ENCODE measurements at regions not wholly inside any gene's neighbourhood (a gene's known extent, or its start where the extent isn't known, plus 50 kb on each side); places are given as distances from the start of the nearest gene placed in this dataset.

DNA sequence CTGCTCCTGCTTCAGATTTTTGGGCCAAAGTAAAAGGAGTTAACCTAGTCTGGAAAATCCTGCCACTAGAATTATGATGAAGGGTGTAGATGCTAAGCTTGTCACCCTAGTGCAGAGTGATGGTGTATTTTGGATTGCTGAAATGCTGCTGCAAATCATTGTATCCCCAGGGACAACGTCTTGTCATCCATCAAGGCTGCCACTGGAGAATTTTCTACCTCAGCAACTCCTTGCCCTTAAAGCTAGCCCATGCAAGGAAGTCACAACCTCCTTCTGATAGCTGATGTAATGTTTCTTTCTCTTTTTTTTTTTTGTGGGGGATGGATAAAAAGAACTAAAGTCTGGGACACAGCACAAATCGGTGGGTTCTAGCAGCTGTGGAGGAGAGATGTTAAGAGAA, 139.4 kb upstream of the FRMD6 start:
- H3K27me3 ChIP-seq (ENCODE audit: control insufficient read depth, insufficient read depth, low read length), result no peaks in the 10 kb centered on the region
- H3K9ac ChIP-seq (ENCODE audit: low read depth, low read length), result no peak overlapping the region
- H3K4me1 ChIP-seq (ENCODE audit: control insufficient read depth, insufficient read depth, low read length), result no peaks in the 10 kb centered on the region
- no peak overlapping the region for H3K27ac ChIP-seq (ENCODE audit: low read depth, low read length)
- H3K4me3 ChIP-seq (ENCODE audit: low read depth, low read length), result no peak overlapping the region
- no peaks in the 10 kb centered on the region for H3K36me3 ChIP-seq (ENCODE audit: control insufficient read depth, insufficient read depth, low read length)
- no peaks in the 10 kb centered on the region for H3K9me3 ChIP-seq (ENCODE audit: control insufficient read depth, insufficient read depth, low read length)

DNA sequence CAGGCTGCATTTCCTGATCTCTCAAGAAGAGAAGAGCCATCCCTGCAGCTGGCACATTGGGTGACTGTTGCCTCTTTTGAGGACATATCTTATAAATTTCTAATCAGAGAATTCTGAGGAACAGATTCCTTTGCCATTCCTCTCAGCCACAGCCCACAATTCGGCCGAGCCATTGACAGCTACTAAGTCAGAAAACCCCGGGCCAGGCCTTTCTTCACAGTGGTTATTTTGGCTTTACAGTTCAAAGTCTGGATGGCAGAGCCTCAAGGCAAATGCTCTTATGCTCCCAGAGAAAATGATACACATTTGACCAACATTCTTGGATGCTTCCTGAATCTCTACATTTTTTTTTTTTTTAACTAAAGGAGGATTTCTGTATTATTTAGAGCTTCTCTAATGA, 138.4 kb upstream of the FRMD6 start:
- H3K27me3 ChIP-seq (ENCODE audit: control insufficient read depth, insufficient read depth, low read length), result no peaks in the 10 kb centered on the region
- no peaks in the 10 kb centered on the region for H3K36me3 ChIP-seq (ENCODE audit: control insufficient read depth, insufficient read depth, low read length)
- 0 out of 2 replicates have a peak, but pooled peaks cover 3% of the 10 kb centered on the region for H3K4me1 ChIP-seq (ENCODE audit: control insufficient read depth, insufficient read depth, low read length)
- H3K4me3 ChIP-seq (ENCODE audit: low read depth, low read length), result no peak overlapping the region
- no peak overlapping the region for H3K27ac ChIP-seq (ENCODE audit: low read depth, low read length)
- H3K9me3 ChIP-seq (ENCODE audit: control insufficient read depth, insufficient read depth, low read length), result no peaks in the 10 kb centered on the region
- H3K9ac ChIP-seq (ENCODE audit: low read depth, low read length), result no peak overlapping the region

DNA sequence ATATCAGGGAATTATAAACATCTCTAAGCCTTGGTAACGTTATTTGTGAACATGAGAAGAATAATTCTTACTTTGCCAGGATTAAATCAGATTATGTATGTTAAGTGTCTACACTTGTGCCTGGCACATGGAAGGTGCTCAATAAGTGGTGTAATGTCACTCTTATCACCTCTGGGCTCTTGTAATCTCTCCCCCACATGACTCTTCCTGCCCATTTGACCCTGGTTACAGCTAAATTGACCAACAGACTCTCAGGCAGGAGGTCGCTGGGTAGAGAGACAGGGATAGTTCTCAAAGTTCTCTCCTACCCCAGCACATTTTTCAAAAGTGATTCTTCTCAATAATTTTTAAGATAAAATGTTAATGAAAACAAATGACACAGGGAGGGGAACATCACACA, 137.8 kb upstream of the FRMD6 start:
- Histone ChIP-seq H3K9ac (ENCODE audit: low read depth, low read length) (no peak overlapping the region), H3K4me3 (ENCODE audit: low read depth, low read length) (no peak overlapping the region), H3K27me3 (ENCODE audit: control insufficient read depth, insufficient read depth, low read length) (no peaks in the 10 kb centered on the region), H3K27ac (ENCODE audit: low read depth, low read length) (no peak overlapping the region), H3K4me1 (ENCODE audit: control insufficient read depth, insufficient read depth, low read length) (0 out of 2 replicates have a peak, but pooled peaks cover 5% of the 10 kb centered on the region), H3K9me3 (ENCODE audit: control insufficient read depth, insufficient read depth, low read length) (no peaks in the 10 kb centered on the region), H3K36me3 (ENCODE audit: control insufficient read depth, insufficient read depth, low read length) (no peaks in the 10 kb centered on the region)

DNA sequence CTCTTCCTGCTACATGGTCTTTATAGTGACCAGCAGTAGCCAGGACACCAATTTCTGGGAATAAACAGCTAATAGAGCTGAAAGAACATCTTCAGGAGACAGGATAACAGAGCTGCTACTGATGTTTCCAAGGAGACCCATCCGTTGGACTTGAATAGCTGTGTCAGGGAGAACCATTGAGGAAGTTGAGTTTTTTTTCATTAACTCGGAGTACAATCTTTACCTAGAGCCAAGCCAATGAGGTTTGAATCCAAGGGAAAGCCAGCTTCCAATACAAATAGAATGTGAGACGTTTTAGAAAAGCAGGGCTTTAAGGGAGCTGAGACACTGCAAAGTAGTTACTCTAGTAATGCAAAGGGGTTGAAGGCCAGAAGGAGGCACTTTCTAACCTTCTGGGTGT, 136.1 kb upstream of the FRMD6 start:
- H3K9me3 ChIP-seq (ENCODE audit: control insufficient read depth, insufficient read depth, low read length), result no peaks in the 10 kb centered on the region

DNA sequence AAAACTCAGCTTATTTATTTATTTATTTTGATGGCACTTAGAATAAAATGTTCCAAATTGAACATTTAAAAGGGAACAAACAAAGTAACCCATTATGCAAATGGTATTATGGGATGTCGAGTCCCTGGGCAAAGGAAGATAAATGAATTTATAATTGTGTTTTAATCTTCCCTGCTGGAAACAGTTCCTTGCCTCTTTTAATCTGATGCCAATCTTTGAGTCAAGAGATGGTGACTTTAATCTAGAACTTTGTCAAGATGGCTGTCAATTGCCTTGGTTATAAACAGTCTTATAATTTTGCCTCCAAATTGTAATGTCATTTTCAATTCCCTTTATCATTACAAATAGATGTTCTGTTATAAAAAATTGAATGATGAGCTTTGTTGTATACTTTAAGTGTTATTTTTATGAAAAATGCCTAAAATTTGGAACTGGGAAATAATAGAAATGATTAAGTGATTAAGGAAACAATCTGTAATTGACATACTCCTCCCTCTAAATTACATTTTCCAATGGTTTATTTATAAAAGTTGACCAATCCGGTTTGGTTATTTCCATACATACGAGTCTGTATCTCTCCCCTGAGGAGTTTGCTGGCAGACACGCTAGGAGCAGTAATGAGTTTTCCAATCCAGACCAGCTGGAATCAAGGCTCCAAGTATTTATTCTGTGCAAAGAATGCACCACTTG, 134.9 kb upstream of the FRMD6 start:
- Histone ChIP-seq H3K27ac (ENCODE audit: low read depth, low read length) (no peak overlapping the region), H3K9ac (ENCODE audit: low read depth, low read length) (no peak overlapping the region), H3K36me3 (ENCODE audit: control insufficient read depth, insufficient read depth, low read length) (no peaks in the 10 kb centered on the region), H3K4me3 (ENCODE audit: low read depth, low read length) (no peak overlapping the region), H3K9me3 (ENCODE audit: control insufficient read depth, insufficient read depth, low read length) (no peaks in the 10 kb centered on the region), H3K4me1 (ENCODE audit: control insufficient read depth, insufficient read depth, low read length) (peaks cover 14% of the 10 kb centered on the region; the same call in 1 of the 2 replicates), H3K27me3 (ENCODE audit: control insufficient read depth, insufficient read depth, low read length) (no peaks in the 10 kb centered on the region)

More for the DNA sequence above, 136.1 kb upstream of the FRMD6 start:
- Histone ChIP-seq H3K4me3 (ENCODE audit: low read depth, low read length) (no peak overlapping the region), H3K27me3 (ENCODE audit: control insufficient read depth, insufficient read depth, low read length) (no peaks in the 10 kb centered on the region), H3K9ac (ENCODE audit: low read depth, low read length) (no peak overlapping the region), H3K4me1 (ENCODE audit: control insufficient read depth, insufficient read depth, low read length) (0 out of 2 replicates have a peak, but pooled peaks cover 5% of the 10 kb centered on the region), H3K36me3 (ENCODE audit: control insufficient read depth, insufficient read depth, low read length) (no peaks in the 10 kb centered on the region), H3K27ac (ENCODE audit: low read depth, low read length) (no peak overlapping the region)

DNA sequence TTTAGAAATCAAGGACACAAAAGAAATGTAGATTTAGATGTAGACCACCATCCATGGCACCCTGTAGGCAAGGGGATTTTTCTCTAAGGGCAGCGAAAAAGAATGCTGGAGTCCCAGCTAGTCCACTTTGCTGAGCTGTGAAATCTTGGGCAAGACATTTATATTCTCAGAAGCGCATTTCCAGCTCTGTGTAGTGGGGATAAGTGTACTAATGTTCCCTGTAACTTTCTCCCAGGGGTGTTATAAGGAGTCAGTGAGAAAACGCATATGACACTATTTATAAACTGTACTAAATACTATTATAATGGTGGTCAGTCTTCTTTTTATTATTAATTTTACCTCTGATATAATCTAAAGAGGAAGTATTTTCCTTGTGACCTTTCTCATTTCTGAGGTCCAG, 133.4 kb upstream of the FRMD6 start:
- H3K27ac ChIP-seq (ENCODE audit: low read depth, low read length), result no peak overlapping the region
- no peaks in the 10 kb centered on the region for H3K27me3 ChIP-seq (ENCODE audit: control insufficient read depth, insufficient read depth, low read length)
- H3K9ac ChIP-seq (ENCODE audit: low read depth, low read length), result no peak overlapping the region
- H3K36me3 ChIP-seq (ENCODE audit: control insufficient read depth, insufficient read depth, low read length), result no peaks in the 10 kb centered on the region
- H3K9me3 ChIP-seq (ENCODE audit: control insufficient read depth, insufficient read depth, low read length), result no peaks in the 10 kb centered on the region
- H3K4me1 ChIP-seq (ENCODE audit: control insufficient read depth, insufficient read depth, low read length), result peaks cover 19% of the 10 kb centered on the region
- no peak overlapping the region for H3K4me3 ChIP-seq (ENCODE audit: low read depth, low read length)

DNA sequence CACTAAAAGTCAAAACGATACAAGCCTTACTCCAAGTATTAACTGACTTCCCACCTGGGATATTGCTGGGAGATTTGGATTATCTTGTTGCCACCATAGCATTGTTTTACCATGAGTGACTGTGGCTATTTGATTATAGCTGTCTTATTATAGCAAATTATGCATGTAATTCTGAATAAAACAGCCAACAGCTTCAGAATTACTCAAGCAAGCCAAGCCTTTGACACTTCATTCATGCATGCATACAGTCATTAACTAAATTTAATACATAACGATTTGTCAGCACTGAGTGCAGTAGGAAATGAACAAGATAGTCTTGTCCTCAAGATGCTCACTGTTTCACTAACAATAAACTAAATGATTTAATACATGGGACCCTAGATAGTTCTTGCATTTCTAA, 133.0 kb upstream of the FRMD6 start:
- no peak overlapping the region for H3K9ac ChIP-seq (ENCODE audit: low read depth, low read length)
- no peaks in the 10 kb centered on the region for H3K9me3 ChIP-seq (ENCODE audit: control insufficient read depth, insufficient read depth, low read length)
- no peak overlapping the region for H3K27ac ChIP-seq (ENCODE audit: low read depth, low read length)
- no peaks in the 10 kb centered on the region for H3K27me3 ChIP-seq (ENCODE audit: control insufficient read depth, insufficient read depth, low read length)
- no peaks in the 10 kb centered on the region for H3K36me3 ChIP-seq (ENCODE audit: control insufficient read depth, insufficient read depth, low read length)
- H3K4me1 ChIP-seq (ENCODE audit: control insufficient read depth, insufficient read depth, low read length), result peaks cover 21% of the 10 kb centered on the region
- no peak overlapping the region for H3K4me3 ChIP-seq (ENCODE audit: low read depth, low read length)

DNA sequence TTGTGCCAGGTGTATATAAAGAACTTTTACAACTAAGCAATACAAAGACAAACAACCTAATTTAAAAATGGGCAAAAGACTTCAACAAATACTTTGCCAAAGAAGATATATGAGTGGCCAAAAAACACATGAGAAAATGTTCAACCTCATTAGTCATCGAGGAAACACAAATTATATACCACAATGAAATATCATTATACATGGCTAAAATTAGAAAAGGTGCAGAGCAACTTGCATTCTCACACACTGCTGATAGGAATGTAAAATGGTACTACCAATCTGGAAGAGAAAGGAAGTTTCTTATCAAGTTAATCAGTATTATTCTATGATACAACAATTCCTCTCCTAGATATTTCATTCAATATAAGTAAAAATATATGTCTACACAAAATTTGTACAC, 131.6 kb upstream of the FRMD6 start:
- peaks cover 21% of the 10 kb centered on the region for H3K4me1 ChIP-seq (ENCODE audit: control insufficient read depth, insufficient read depth, low read length)
- H3K27ac ChIP-seq (ENCODE audit: low read depth, low read length), result no peak overlapping the region
- no peaks in the 10 kb centered on the region for H3K36me3 ChIP-seq (ENCODE audit: control insufficient read depth, insufficient read depth, low read length)
- H3K27me3 ChIP-seq (ENCODE audit: control insufficient read depth, insufficient read depth, low read length), result no peaks in the 10 kb centered on the region
- H3K4me3 ChIP-seq (ENCODE audit: low read depth, low read length), result no peak overlapping the region
- H3K9ac ChIP-seq (ENCODE audit: low read depth, low read length), result no peak overlapping the region
- H3K9me3 ChIP-seq (ENCODE audit: control insufficient read depth, insufficient read depth, low read length), result no peaks in the 10 kb centered on the region

DNA sequence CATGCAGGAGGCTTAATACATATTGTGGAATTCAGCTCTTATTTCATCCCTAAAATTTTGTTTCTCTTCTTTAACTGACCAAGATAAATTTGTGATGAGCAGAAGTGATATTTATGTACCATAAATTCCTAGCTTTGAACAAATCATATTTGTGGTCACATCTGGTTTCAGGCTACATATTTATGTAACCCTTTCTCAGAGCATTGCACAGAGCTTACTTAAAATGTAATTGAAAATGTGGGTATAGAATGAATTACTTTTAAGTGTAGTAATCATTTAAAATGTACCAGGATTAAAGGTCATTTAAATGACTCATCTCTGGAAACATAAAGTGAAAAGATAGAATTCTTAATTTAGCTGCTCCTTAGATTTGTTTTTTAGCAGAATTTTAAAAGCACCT, 129.9 kb upstream of the FRMD6 start:
- Histone ChIP-seq H3K27me3 (ENCODE audit: control insufficient read depth, insufficient read depth, low read length) (no peaks in the 10 kb centered on the region), H3K9ac (ENCODE audit: low read depth, low read length) (no peak overlapping the region), H3K4me3 (ENCODE audit: low read depth, low read length) (no peak overlapping the region), H3K9me3 (ENCODE audit: control insufficient read depth, insufficient read depth, low read length) (no peaks in the 10 kb centered on the region), H3K4me1 (ENCODE audit: control insufficient read depth, insufficient read depth, low read length) (peaks cover 21% of the 10 kb centered on the region), H3K27ac (ENCODE audit: low read depth, low read length) (no peak overlapping the region), H3K36me3 (ENCODE audit: control insufficient read depth, insufficient read depth, low read length) (no peaks in the 10 kb centered on the region)

DNA sequence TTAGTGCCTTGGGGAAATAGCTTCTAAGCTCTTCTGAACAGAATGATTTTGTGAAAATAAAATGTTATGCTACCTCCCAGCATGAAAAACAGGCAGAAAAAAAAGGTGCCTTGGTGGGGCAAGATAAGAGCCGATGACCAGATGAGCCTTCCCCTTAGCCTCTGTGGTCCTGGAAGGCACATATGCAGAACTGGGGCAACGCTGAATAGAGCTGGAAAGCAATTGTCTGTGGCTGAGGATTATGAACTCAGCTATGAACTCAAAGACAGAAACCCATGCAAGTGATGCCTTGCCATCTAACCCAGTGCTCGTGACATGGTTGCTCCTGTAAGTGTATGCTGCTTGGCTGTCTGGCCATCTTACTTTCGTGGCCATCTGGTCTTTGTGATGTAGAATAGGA, 128.5 kb upstream of the FRMD6 start:
- no peak overlapping the region for H3K9ac ChIP-seq (ENCODE audit: low read depth, low read length)
- H3K9me3 ChIP-seq (ENCODE audit: control insufficient read depth, insufficient read depth, low read length), result no peaks in the 10 kb centered on the region
- H3K4me1 ChIP-seq (ENCODE audit: control insufficient read depth, insufficient read depth, low read length), result peaks cover 18% of the 10 kb centered on the region
- H3K27me3 ChIP-seq (ENCODE audit: control insufficient read depth, insufficient read depth, low read length), result no peaks in the 10 kb centered on the region
- H3K4me3 ChIP-seq (ENCODE audit: low read depth, low read length), result no peak overlapping the region
- H3K27ac ChIP-seq (ENCODE audit: low read depth, low read length), result no peak overlapping the region
- no peaks in the 10 kb centered on the region for H3K36me3 ChIP-seq (ENCODE audit: control insufficient read depth, insufficient read depth, low read length)

DNA sequence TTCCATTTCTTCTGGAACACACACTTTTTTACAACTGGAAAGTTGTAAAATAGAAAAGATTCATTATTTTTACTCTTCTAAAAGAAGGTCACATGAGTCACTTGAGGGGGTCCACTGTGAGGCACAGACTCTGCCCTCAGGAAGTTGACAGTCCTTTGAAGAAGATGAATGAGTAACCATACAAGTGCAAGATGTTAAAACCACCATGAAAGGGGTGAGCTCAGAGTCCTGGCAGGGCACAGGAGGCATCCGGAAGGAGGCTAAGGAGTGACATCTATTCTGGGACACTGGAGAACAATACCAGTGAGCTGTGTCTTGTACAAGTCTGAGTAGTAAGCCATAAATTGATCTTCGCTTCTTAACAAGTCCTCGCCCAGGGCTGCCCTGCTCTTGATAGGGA, 126.0 kb upstream of the FRMD6 start:
- Histone ChIP-seq H3K4me3 (ENCODE audit: low read depth, low read length) (no peak overlapping the region), H3K9ac (ENCODE audit: low read depth, low read length) (no peak overlapping the region), H3K27ac (ENCODE audit: low read depth, low read length) (no peak overlapping the region), H3K9me3 (ENCODE audit: control insufficient read depth, insufficient read depth, low read length) (no peaks in the 10 kb centered on the region), H3K4me1 (ENCODE audit: control insufficient read depth, insufficient read depth, low read length) (peaks cover 16% of the 10 kb centered on the region), H3K27me3 (ENCODE audit: control insufficient read depth, insufficient read depth, low read length) (no peaks in the 10 kb centered on the region), H3K36me3 (ENCODE audit: control insufficient read depth, insufficient read depth, low read length) (no peaks in the 10 kb centered on the region)
